Lower leg skin (tissue), 3 donors: ENCODE measurements at regions not wholly inside any gene's neighbourhood (a gene's known extent, or its start where the extent isn't known, plus 50 kb on each side); places are given as distances from the start of the nearest gene placed in this dataset.

Experiments used
- CTCF ChIP-seq, 3 donors: fragments of 450-650 bp; IDR thresholded peaks; one replicate each; pipeline ENCODE4 v1.5.1; 2016; ENCODE audit warnings: antibody characterized with exemption in 3 of 3, mild to moderate bottlenecking in 3 of 3, moderate library complexity in 2 of 3
- POLR2A ChIP-seq, 2 donors: fragments of 450-650 bp; IDR thresholded peaks; one replicate each; pipeline ENCODE4 v1.6.1; 2016 to 2017; ENCODE audit warnings: antibody characterized with exemption in 2 of 2, mild to moderate bottlenecking in 1 of 2, moderate library complexity in 1 of 2

GRCh38 chr20:40545478-40545877 lies 143.6 kb downstream of the MAFB start:
- no peak for TF ChIP-seq POLR2A (IDR thresholded peaks at IDR 0.05)
- TF ChIP-seq CTCF (IDR thresholded peaks at IDR 0.05): no peak
